ENCODE measurements at regions not wholly inside any gene's neighbourhood (a gene's known extent, or its start where the extent isn't known, plus 50 kb on each side); places are given as distances from the start of the nearest gene placed in this dataset.

GRCh38 chr12:77504466-77504865, 326.2 kb upstream of the NAV3 start:
- H3K4me3 ChIP-seq: no peak overlapping the region
- H3K4me1 ChIP-seq: no peaks in the 10 kb centered on the region
- ATAC-seq (no peak), DNase-seq (no peak)
- no peaks in the 10 kb centered on the region for H3K9me3 ChIP-seq
- no peaks in the 10 kb centered on the region for H3K36me3 ChIP-seq
- intact Hi-C loops (cut with DNase I): no loop called here
- H3K27ac ChIP-seq: no peak overlapping the region
- TF ChIP-seq CTCF (IDR thresholded peaks at IDR 0.05): no peak
- no peaks in the 10 kb centered on the region for H3K27me3 ChIP-seq (ENCODE audit: low read depth)

DNA sequence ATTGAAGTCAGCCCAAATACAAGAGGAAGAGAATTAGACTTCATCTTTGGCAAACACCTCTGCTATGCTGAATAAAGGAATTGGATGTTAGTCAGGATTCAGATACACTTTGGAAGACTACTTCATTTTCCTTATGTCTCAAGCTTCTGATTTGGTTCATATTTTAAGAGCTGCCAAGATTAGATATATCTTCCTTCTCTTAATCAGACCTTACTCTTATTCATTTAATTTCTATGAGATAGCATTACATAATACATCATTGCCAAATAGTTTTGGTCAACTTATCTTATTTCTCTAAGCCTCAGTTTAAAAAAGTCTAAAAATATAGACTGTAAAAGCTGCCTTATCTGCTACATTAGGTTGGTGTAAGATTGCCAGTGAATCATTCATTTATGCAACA, 330.6 kb upstream of the NAV3 start:
- no peak for ATAC-seq

GRCh38 chr12:77497647-77498046, 333.0 kb upstream of the NAV3 start:
- intact Hi-C loops (cut with DNase I): no loop called here
- no peak overlapping the region for H3K27ac ChIP-seq
- no peaks in the 10 kb centered on the region for H3K4me1 ChIP-seq
- no peak overlapping the region for H3K4me3 ChIP-seq
- ATAC-seq (no peak), DNase-seq (no peak)
- H3K9me3 ChIP-seq: no peaks in the 10 kb centered on the region
- no peaks in the 10 kb centered on the region for H3K36me3 ChIP-seq
- TF ChIP-seq CTCF (IDR thresholded peaks at IDR 0.05): no peak
- H3K27me3 ChIP-seq (ENCODE audit: low read depth): no peaks in the 10 kb centered on the region

More for the DNA sequence above, 330.6 kb upstream of the NAV3 start:
- Histone ChIP-seq H3K4me3 (no peak overlapping the region), H3K36me3 (no peaks in the 10 kb centered on the region), H3K27me3 (ENCODE audit: low read depth) (no peaks in the 10 kb centered on the region), H3K9me3 (no peaks in the 10 kb centered on the region), H3K4me1 (no peaks in the 10 kb centered on the region), H3K27ac (no peak overlapping the region)
- no peak for DNase-seq
- no peak for TF ChIP-seq CTCF (IDR thresholded peaks at IDR 0.05)
- intact Hi-C loops (cut with DNase I): no loop called here

DNA sequence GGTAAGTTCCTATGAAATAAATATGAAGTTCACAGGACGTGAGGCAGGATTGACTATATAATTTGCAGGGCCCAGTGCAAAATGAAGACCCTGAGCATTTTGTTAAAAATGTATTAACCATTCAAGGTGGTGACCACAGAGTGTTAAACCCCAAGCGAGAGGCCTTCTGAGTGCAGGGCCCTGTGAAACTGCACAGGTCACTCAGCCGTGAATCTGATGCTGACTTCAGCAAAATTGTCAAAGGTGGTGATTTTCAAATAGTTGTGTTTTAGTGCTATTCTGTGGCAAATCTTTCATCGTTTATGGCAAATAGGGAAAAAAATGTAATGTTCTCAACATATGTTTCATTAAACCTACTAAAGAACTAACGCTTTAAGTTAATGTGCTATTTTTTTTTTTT, 334.0 kb upstream of the NAV3 start:
- DNase-seq (no peak), ATAC-seq (no peak)
- Histone ChIP-seq H3K9me3 (no peaks in the 10 kb centered on the region), H3K36me3 (no peaks in the 10 kb centered on the region), H3K27ac (no peak overlapping the region), H3K4me3 (no peak overlapping the region), H3K4me1 (no peaks in the 10 kb centered on the region), H3K27me3 (ENCODE audit: low read depth) (no peaks in the 10 kb centered on the region)
- intact Hi-C loops (cut with DNase I): no loop called here
- no peak for TF ChIP-seq CTCF (IDR thresholded peaks at IDR 0.05)

- Histone ChIP-seq H3K4me1 (no peaks in the 10 kb centered on the region), H3K9me3 (no peaks in the 10 kb centered on the region), H3K27me3 (ENCODE audit: low read depth) (no peaks in the 10 kb centered on the region), H3K36me3 (no peaks in the 10 kb centered on the region), H3K27ac (no peak overlapping the region), H3K4me3 (no peak overlapping the region)
- DNase-seq: no peak
- no peak for TF ChIP-seq CTCF (IDR thresholded peaks at IDR 0.05)
- intact Hi-C loops (cut with DNase I): no loop called here
- no peak for ATAC-seq
Observed at GRCh38 chr12:77494296-77494695, 336.4 kb upstream of the NAV3 start.

All from lower lobe of right lung (tissue), 2 donors.